Sigmoid colon (tissue), 6 donors: ENCODE measurements at regions not wholly inside any gene's neighbourhood (a gene's known extent, or its start where the extent isn't known, plus 50 kb on each side); places are given as distances from the start of the nearest gene placed in this dataset.

Experiments
- DNase-seq: peaks from one replicate; pipeline ENCODE4 v3.0.0-alpha.2; 2019
- H3K27ac ChIP-seq, 4 donors: fragments of 200-600 bp; sonication (generic); one replicate each; pipeline ENCODE4 v1.5.1; 2016 to 2019; ENCODE audit warnings: mild to moderate bottlenecking in 1 of 4
- H3K27me3 ChIP-seq, 3 donors: fragments of 200-600 bp; sonication (generic); one replicate each; pipeline ENCODE4 v1.5.1; 2019; ENCODE audit warnings: mild to moderate bottlenecking in 1 of 3
- H3K36me3 ChIP-seq, 4 donors: fragments of 200-600 bp; sonication (generic); one replicate each; pipeline ENCODE4 v1.5.1; 2016 to 2019
- H3K4me1 ChIP-seq, 4 donors: fragments of 200-600 bp; sonication (generic); one replicate each; pipeline ENCODE4 v1.5.1; 2017 to 2019
- H3K4me3 ChIP-seq, 4 donors: fragments of 200-600 bp; sonication (generic); one replicate each; pipeline ENCODE4 v1.5.1; 2017 to 2019; ENCODE audit warnings: mild to moderate bottlenecking in 2 of 4, moderate library complexity in 1 of 4
- H3K9me3 ChIP-seq, 4 donors: fragments of 200-600 bp in 3 of 4; sonication (generic) in 3 of 4; one replicate each; pipeline versions ENCODE4 v1.5.1 to v1.6.1; 2013 to 2019
- EP300 ChIP-seq, 4 donors: sonication (generic); formaldehyde crosslinking; IDR thresholded peaks; one replicate each; pipeline ENCODE4 v1.6.1; 2017; ENCODE audit warnings: antibody characterized with exemption in 4 of 4
- POLR2A ChIP-seq, 2 donors: fragments of 450-650 bp; IDR thresholded peaks; one replicate each; pipeline ENCODE4 v1.6.1; 2016; ENCODE audit warnings: antibody characterized with exemption in 2 of 2, mild to moderate bottlenecking in 2 of 2, moderate library complexity in 2 of 2
- POLR2AphosphoS5 ChIP-seq, 4 donors: sonication (generic); formaldehyde crosslinking; IDR thresholded peaks; one replicate each; pipeline ENCODE4 v1.6.1; 2017; ENCODE audit warnings: antibody characterized with exemption in 4 of 4
- WGBS, 2 donors: extraction: QIAGEN DNeasy Blood & Tissue Kit; methylation state at CpG; one replicate each; pipeline ENCODE4 v1.1.7; 2013; 5-methylcytosine and 5-hydroxymethylcytosine counted together
- intact Hi-C: fragments of 100-400 bp; cut with DNase I; formaldehyde crosslinking; loops from one replicate; pipeline ENCODE4 v1.15.1; 2023
- TF ChIP-seq, protein P1 (sequence below), 4 experiments: fragments of 450-650 bp in 3 of 4; fragments of 200-600 bp in 1 of 4; IDR thresholded peaks; one replicate each; pipeline ENCODE4 v1.5.1; 2016 to 2019; ENCODE audit warnings: antibody characterized with exemption in 4 of 4, mild to moderate bottlenecking in 3 of 4, moderate library complexity in 2 of 4
- donor health status: healthy with polysubstance abuse.
- donor health status: healthy.

DNA sequence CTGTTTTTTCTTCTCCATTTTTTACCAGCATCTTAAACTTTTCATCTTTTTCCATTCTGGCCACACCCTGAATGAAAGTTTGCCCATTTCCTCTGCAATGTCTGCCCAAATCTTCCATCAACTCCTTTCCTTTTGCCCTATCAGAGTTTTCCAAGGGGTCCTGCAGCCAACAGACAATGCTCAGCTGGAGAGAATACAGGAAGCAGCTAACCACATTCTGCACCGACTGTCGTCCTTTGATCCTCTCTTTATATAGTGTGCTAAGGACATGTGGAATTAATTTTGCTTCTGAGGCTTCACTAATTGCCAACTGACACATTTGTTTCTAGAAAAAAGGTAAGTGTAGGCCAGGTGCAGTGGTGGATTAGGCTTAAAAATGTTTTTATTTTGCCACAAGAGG is 50.5 kb upstream of the DLX2 start:
- Histone ChIP-seq H3K4me3 (no peak overlapping the region), H3K36me3 (no peaks in the 10 kb centered on the region), H3K9me3 (no peaks in the 10 kb centered on the region), H3K4me1 (no peaks in the 10 kb centered on the region), H3K27ac (no peak overlapping the region), H3K27me3 (peaks cover 0 to 3% (median 0%) of the 10 kb centered on the region in 3 donors)
- intact Hi-C loops = no loop called here
- DNase-seq = no peak
- no peak for TF ChIP-seq POLR2A (IDR thresholded peaks at IDR 0.05)
- no peak for TF ChIP-seq EP300 (IDR thresholded peaks at IDR 0.05)
- TF ChIP-seq POLR2AphosphoS5 (IDR thresholded peaks at IDR 0.05) = no peak
- TF ChIP-seq, protein P1, sequence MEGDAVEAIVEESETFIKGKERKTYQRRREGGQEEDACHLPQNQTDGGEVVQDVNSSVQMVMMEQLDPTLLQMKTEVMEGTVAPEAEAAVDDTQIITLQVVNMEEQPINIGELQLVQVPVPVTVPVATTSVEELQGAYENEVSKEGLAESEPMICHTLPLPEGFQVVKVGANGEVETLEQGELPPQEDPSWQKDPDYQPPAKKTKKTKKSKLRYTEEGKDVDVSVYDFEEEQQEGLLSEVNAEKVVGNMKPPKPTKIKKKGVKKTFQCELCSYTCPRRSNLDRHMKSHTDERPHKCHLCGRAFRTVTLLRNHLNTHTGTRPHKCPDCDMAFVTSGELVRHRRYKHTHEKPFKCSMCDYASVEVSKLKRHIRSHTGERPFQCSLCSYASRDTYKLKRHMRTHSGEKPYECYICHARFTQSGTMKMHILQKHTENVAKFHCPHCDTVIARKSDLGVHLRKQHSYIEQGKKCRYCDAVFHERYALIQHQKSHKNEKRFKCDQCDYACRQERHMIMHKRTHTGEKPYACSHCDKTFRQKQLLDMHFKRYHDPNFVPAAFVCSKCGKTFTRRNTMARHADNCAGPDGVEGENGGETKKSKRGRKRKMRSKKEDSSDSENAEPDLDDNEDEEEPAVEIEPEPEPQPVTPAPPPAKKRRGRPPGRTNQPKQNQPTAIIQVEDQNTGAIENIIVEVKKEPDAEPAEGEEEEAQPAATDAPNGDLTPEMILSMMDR (IDR thresholded peaks at IDR 0.05) = no peak
- WGBS, 2 donors = 28 to 46% methylated on average over 2 of the region's 2 CpGs

DNA sequence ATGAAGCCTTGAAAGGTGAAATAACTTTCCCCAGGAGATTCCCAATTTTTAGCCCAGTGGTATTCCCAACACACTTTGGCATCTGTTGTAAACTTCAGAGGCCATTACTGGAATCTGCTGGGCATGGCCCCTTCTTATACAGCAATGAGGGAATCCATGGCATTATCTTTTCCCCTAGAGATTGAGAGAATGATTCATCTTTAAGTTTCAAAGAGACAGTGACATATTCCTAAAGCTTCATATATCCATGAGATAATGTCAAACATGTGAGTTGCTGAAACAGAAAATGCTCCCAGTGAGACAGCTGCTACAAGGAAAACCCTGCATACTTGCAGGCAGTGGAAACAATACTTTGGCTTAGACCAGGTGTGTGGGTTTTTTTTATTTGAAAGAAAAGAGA is 51.1 kb upstream of the DLX2 start:
- Histone ChIP-seq H3K4me3 (no peak overlapping the region), H3K4me1 (no peaks in the 10 kb centered on the region), H3K36me3 (no peaks in the 10 kb centered on the region), H3K9me3 (no peaks in the 10 kb centered on the region), H3K27me3 (peaks cover 0 to 3% (median 0%) of the 10 kb centered on the region in 3 donors), H3K27ac (no peak overlapping the region)
- intact Hi-C loops = no loop called here
- no peak for TF ChIP-seq EP300 (IDR thresholded peaks at IDR 0.05)
- TF ChIP-seq POLR2AphosphoS5 (IDR thresholded peaks at IDR 0.05) = no peak
- no peak for TF ChIP-seq POLR2A (IDR thresholded peaks at IDR 0.05)
- TF ChIP-seq, protein P1 (IDR thresholded peaks at IDR 0.05) = no peak
- no peak for DNase-seq

DNA sequence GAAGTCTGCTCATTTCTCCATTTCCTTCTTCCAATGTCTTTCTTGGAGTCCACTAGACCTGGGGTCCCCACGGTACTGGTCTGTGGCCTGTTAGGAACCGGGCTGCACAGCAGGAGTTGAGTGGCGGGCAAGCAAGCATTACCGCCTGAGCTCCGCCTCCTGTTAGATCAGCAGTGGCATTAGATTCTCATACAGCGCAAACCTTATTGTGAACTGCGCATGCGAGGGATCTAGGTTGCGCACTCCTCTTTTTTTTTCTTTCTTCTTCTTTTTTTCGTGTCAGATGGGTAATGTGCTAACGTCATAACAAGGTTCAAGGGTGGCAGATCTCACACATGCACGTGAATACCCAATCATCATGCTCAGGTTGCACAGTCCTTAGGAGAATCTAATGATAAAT is 53.1 kb upstream of the DLX2 start:
- intact Hi-C loops = no loop called here
- DNase-seq = no peak
- H3K4me1 ChIP-seq = no peaks in the 10 kb centered on the region
- no peak overlapping the region for H3K27ac ChIP-seq
- no peaks in the 10 kb centered on the region for H3K9me3 ChIP-seq
- no peak for TF ChIP-seq POLR2AphosphoS5 (IDR thresholded peaks at IDR 0.05)
- no peak overlapping the region for H3K4me3 ChIP-seq
- 91% methylated on average over 12 of the region's 12 CpGs for WGBS, 2 donors
- H3K27me3 ChIP-seq = peaks cover 0 to 3% (median 0%) of the 10 kb centered on the region in 3 donors
- no peaks in the 10 kb centered on the region for H3K36me3 ChIP-seq

DNA sequence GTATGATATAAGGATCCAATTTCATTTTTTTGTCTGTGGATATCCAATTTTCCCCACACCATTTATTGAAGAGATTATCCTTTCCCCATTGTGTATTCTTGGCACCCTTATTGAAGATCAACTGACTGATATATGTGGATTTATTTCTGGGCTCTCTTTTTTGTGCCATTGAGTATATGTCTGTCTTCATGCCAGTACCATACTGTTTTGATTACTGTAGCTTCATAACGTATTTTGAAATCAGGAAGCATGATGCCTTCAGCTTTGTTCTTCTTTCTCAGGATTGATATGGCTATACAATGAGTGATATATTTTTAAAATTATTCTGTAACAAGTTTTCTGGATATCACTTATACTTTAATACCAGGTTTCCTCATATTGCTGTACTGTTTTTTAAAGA is 58.1 kb upstream of the DLX2 start:
- intact Hi-C loops = no loop called here
- Histone ChIP-seq H3K4me3 (no peak overlapping the region), H3K4me1 (no peaks in the 10 kb centered on the region), H3K36me3 (no peaks in the 10 kb centered on the region), H3K27me3 (no peaks in the 10 kb centered on the region), H3K9me3 (peaks cover 0 to 4% (median 0%) of the 10 kb centered on the region in 4 donors), H3K27ac (no peak overlapping the region)
- no peak for DNase-seq
- no peak for TF ChIP-seq POLR2A (IDR thresholded peaks at IDR 0.05)
- TF ChIP-seq POLR2AphosphoS5 (IDR thresholded peaks at IDR 0.05) = no peak
- WGBS, 2 donors = 91 to 96% methylated on average over 1 of the region's 1 CpG

DNA sequence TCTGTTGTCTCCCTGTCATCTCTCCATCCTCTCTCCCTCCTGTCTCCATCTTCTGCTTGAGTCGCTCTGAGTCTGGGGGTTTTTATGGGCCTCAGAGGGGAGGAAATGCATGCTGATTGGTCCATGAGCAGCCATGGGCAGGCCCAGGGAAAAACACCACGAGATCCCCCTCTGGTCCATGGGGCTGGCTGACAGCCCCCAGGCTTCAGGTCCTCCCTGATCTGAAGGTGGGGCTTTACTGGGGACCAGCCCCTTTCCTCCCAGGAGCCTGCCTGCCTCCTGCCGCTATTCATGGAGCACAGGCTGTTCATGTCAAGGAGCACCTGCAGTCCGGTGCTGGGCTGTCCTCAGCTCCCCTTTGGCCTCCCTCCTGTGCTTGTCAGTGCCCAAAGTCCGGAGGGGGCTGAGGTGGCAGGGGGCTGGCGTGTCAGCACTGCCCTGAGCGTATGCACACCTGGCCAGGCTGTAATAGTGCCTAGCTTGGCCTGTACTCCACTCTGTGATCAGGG is 59.6 kb upstream of the DLX2 start:
- H3K27me3 ChIP-seq = no peaks in the 10 kb centered on the region
- intact Hi-C loops = no loop called here
- no peaks in the 10 kb centered on the region for H3K36me3 ChIP-seq
- 86 to 91% methylated on average over 7 of the region's 7 CpGs for WGBS, 2 donors
- TF ChIP-seq, protein P1 (IDR thresholded peaks at IDR 0.05) = no peak
- TF ChIP-seq POLR2AphosphoS5 (IDR thresholded peaks at IDR 0.05) (no peak), EP300 (IDR thresholded peaks at IDR 0.05) (no peak), POLR2A (IDR thresholded peaks at IDR 0.05) (no peak)
- no peak for DNase-seq
- no peaks in the 10 kb centered on the region for H3K4me1 ChIP-seq
- H3K4me3 ChIP-seq = no peak overlapping the region
- H3K9me3 ChIP-seq = peaks cover 0 to 4% (median 0%) of the 10 kb centered on the region in 4 donors
- no peak overlapping the region for H3K27ac ChIP-seq

DNA sequence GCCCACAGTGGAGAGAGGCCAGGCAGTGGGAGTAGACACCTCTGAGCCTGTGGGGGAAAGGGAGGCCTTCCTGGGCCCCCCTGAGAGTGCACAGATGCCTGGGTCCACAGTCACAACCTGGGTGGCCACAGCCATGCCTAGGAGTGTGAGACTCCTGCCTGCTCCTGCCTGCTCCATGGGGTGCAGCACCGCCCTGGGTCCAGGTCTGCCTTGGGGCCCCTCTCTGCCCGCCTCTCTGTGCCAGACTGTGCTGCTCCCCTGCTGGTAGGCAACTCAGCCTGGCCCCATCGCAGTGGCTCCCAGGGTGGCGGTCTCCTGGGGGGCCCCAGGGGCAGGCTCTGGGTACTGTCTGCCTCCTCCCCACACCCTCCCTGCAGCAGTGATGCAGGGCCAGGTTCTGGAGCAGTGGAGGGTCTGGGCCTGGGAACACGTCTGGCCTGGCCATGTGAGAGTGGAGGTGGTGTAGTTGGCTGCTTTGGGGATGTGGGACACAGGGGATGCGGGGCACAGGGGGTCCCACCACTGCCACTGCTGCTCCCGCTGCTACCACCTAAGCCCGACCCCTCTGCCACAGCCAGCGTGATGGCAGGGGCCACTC is 60.1 kb upstream of the DLX2 start:
- WGBS, 2 donors = 95% methylated on average over 9 of the region's 9 CpGs
- Histone ChIP-seq H3K4me3 (no peak overlapping the region), H3K27me3 (no peaks in the 10 kb centered on the region), H3K9me3 (peaks cover 0 to 4% (median 0%) of the 10 kb centered on the region in 4 donors), H3K4me1 (no peaks in the 10 kb centered on the region), H3K27ac (no peak overlapping the region), H3K36me3 (no peaks in the 10 kb centered on the region)
- no peak for DNase-seq
- intact Hi-C loops = no loop called here
- TF ChIP-seq POLR2A (IDR thresholded peaks at IDR 0.05) (no peak), EP300 (IDR thresholded peaks at IDR 0.05) (no peak), POLR2AphosphoS5 (IDR thresholded peaks at IDR 0.05) (no peak)
- TF ChIP-seq, protein P1 (IDR thresholded peaks at IDR 0.05) = no peak
